ENCODE measurements at regions not wholly inside any gene's neighbourhood (a gene's known extent, or its start where the extent isn't known, plus 50 kb on each side); places are given as distances from the start of the nearest gene placed in this dataset.

DNA sequence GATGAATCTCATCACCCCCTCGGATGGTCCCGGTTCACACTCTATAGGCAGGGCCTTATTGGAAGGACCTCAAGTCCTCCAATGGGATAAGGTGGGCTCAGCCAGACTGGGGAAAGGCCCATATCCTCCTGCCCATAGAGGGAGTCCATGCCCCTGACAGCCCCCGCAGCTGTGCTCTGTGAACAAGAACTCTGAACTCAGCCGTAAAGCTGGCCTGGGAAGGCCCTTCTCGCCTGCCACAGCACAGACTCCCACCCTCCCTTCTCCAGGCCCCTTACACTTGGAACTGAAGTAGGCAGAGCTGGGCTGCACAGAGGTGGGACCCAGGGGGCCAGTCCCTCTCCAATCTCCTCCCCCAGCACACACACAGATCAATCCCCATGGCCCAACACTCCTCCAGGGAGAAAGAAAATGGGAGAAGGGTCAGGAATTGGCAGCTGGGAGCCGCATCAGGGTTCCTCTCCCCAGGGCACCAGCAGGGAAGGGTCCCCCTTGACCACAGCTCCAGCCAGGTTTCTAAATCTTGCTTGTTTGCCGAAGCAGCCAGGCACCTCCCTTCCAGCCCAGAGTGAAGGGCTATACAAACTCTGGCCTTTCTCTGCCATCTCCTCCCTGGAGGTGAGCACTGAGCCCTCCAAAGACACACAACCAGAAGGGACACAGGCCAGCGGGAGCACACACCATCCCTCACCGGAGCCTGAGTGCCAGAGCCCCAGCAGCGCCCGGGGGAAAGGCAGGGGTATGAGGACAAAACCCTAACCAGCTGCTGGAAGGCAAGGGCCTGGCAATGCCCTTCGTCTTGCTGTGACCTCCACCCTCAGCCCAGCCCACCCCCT is 454.1 kb downstream of the SOX9 start:
- no peak overlapping the region for H3K4me3 ChIP-seq (replicated peaks; ENCODE audit: low read depth, low read length)
- TF ChIP-seq, protein P1, sequence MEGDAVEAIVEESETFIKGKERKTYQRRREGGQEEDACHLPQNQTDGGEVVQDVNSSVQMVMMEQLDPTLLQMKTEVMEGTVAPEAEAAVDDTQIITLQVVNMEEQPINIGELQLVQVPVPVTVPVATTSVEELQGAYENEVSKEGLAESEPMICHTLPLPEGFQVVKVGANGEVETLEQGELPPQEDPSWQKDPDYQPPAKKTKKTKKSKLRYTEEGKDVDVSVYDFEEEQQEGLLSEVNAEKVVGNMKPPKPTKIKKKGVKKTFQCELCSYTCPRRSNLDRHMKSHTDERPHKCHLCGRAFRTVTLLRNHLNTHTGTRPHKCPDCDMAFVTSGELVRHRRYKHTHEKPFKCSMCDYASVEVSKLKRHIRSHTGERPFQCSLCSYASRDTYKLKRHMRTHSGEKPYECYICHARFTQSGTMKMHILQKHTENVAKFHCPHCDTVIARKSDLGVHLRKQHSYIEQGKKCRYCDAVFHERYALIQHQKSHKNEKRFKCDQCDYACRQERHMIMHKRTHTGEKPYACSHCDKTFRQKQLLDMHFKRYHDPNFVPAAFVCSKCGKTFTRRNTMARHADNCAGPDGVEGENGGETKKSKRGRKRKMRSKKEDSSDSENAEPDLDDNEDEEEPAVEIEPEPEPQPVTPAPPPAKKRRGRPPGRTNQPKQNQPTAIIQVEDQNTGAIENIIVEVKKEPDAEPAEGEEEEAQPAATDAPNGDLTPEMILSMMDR (IDR thresholded peaks at IDR 0.05; ENCODE audit: low read depth, low read length, missing control alignments), result no peak
- no peak for DNase-seq (ENCODE audit: extremely low read depth, low read depth)

DNA sequence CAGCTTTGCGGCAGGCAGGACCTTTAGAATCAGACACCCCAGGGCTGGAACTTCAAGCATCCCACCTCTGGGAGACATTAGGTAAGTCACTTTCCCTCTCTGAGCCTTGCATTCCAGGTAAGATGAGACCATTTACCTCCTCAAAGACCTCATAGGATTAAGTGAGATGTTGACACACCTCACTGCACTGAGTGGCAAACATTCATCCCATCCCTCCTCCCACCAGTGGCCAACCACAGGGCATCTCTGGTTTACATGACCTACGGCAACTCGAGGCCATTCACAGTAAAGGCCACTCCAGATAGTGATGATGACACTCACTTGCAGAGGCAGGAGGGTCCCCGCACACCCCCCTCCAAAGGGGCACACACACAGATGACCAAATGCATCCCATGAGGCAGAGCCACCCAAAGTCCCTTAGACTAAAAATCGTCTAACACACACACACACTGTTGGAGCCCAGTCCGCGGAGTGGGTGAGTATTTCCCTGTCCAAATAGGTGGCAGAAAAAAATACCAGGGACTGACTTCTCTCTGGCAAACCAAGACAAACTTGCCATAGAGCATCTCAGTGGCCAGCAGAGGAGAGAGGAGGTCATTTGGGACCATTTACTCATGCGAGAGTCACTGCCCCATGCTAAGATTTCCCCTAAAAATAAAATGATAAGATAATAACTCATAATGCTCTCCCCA is 454.9 kb downstream of the SOX9 start:
- TF ChIP-seq, protein P1 (IDR thresholded peaks at IDR 0.05; ENCODE audit: low read depth, low read length, missing control alignments), result no peak
- DNase-seq (ENCODE audit: extremely low read depth, low read depth), result no peak
- no peak overlapping the region for H3K4me3 ChIP-seq (replicated peaks; ENCODE audit: low read depth, low read length)

GRCh38 chr17:72576289-72576759 is 455.5 kb downstream of the SOX9 start:
- DNase-seq (ENCODE audit: extremely low read depth, low read depth), result no peak
- TF ChIP-seq, protein P1 (IDR thresholded peaks at IDR 0.05; ENCODE audit: low read depth, low read length, missing control alignments), result no peak
- H3K4me3 ChIP-seq (replicated peaks; ENCODE audit: low read depth, low read length), result no peak overlapping the region

DNA sequence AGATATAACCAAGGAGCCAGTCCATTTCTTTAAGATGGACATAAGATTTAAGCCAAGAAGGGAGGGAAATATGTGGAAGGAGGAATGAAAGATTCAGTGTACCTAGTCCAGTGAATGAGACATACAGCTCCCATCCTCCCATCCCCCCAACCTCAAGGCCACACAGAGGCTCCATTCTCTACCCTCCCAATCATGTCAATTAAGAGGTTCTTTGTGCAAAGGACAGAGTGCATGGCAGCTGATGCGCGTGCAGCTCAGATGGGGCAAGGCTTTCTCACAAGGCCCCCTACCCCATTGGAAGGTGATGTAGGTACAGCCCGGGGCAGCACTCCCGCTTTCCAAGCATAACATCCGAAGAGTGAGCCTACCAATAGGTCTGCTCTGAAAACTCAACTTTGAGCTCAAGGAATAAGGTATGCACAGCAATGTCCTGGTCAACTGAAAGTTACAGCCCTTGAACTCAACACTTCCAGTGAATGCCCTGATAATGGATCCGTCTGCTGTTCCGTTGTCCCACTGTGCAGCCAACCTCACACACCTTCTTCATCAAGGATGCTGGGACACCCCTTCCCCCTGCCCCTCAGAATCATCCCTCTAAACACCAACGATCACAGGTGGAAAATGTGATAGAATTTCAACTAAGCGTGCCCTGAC is 458.1 kb downstream of the SOX9 start:
- TF ChIP-seq, protein P1 (IDR thresholded peaks at IDR 0.05; ENCODE audit: low read depth, low read length, missing control alignments), result no peak
- no peak overlapping the region for H3K4me3 ChIP-seq (replicated peaks; ENCODE audit: low read depth, low read length)
- DNase-seq (ENCODE audit: extremely low read depth, low read depth), result no peak

DNA sequence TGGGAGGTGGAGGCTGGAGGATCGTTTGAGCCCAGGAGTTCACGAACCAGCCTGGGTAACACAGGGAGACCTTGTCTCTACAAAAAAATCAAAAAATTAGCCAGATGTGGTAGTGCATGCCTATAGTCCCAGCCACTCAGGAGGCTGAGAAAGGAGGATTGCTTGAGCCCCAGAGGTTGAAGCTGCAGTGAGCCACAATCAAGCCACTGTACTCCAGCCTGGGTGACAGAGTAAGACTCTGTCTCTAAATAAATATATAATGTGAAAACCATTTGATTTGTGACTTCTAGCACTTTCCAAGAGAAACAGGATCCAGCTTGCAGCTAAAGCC is 459.1 kb downstream of the SOX9 start:
- no peak for DNase-seq (ENCODE audit: extremely low read depth, low read depth)
- no peak overlapping the region for H3K4me3 ChIP-seq (replicated peaks; ENCODE audit: low read depth, low read length)
- TF ChIP-seq, protein P1 (IDR thresholded peaks at IDR 0.05; ENCODE audit: low read depth, low read length, missing control alignments), result no peak

DNA sequence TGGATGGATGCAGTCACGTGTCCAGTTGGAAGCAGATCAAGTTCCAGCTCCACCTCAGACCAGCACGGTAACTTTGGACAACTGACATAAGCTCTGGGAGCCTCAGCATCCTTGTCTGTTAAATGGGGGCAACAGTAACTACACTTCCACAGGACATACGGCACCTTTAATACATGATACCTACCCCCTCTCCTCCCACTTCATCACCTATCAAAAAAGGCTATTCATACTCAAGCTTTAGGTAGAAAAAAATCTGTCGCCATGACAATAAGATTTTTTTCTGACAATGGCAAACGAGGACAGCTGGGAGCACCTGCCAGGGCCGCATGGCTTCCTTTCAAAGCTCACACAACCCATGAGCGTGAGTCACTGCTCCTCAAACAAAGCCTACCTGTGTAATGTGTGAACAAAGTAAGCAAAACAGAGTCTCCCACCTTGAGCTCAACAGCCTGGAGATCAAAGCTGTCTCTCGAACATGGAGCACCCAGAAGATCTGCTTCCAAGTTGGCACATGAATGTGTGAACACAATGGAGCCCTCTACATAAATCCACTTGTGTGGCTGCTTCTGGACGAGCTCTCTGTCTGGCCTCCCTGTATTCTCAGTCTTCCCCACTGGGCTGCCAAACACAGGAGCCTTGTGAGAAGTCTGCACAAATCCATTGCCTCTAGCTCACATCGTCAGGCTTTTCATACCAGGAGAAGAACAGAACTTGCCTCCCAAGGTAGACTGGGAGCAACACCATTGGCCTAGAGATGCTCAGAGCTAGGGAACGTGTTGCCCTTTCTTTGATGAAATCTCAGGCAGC is 459.7 kb downstream of the SOX9 start:
- no peak for DNase-seq (ENCODE audit: extremely low read depth, low read depth)
- TF ChIP-seq, protein P1 (IDR thresholded peaks at IDR 0.05; ENCODE audit: low read depth, low read length, missing control alignments), result no peak
- no peak overlapping the region for H3K4me3 ChIP-seq (replicated peaks; ENCODE audit: low read depth, low read length)

Data from HFF-Myc (cell line).